ENCODE measurements at regions not wholly inside any gene's neighbourhood (a gene's known extent, or its start where the extent isn't known, plus 50 kb on each side); places are given as distances from the start of the nearest gene placed in this dataset.

DNA sequence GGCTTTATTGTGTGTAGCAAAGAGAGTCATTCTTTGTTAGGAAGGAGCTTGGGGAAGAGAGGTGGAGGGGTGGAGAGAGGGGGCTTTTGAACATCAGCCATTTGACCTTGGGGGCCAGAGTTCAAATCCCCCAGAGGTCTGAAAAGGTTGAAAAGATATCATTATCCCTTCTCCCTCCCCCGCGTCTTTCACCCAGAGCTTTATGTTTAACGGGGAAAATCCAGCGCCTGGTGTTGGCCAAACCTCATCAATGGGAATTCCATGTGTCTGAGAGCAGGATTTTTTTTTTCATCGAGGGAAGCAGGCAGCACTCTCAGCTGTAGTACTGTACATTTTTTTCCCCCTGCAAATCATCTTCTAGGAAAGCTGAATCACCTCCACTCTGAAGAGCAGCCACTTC, 122.4 kb upstream of the HSD17B12 start:
- TF ChIP-seq, protein P1, sequence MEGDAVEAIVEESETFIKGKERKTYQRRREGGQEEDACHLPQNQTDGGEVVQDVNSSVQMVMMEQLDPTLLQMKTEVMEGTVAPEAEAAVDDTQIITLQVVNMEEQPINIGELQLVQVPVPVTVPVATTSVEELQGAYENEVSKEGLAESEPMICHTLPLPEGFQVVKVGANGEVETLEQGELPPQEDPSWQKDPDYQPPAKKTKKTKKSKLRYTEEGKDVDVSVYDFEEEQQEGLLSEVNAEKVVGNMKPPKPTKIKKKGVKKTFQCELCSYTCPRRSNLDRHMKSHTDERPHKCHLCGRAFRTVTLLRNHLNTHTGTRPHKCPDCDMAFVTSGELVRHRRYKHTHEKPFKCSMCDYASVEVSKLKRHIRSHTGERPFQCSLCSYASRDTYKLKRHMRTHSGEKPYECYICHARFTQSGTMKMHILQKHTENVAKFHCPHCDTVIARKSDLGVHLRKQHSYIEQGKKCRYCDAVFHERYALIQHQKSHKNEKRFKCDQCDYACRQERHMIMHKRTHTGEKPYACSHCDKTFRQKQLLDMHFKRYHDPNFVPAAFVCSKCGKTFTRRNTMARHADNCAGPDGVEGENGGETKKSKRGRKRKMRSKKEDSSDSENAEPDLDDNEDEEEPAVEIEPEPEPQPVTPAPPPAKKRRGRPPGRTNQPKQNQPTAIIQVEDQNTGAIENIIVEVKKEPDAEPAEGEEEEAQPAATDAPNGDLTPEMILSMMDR (IDR thresholded peaks at IDR 0.05), result no peak
- no peak for TF ChIP-seq POLR2AphosphoS5 (IDR thresholded peaks at IDR 0.05)
